Smooth muscle cell (in vitro differentiated cells): ENCODE measurements at regions not wholly inside any gene's neighbourhood (a gene's known extent, or its start where the extent isn't known, plus 50 kb on each side); places are given as distances from the start of the nearest gene placed in this dataset.
A peak's percentile ranks its signal among the peaks of the same experiment; 100 is the strongest.

Experiments
- DNase-seq: peaks from one replicate; lab custom pipeline; 2025; ENCODE audit not compliant: unreplicated experiment; lab: John Stamatoyannopoulos, UW
- H2AFZ ChIP-seq: fragments of 200-600 bp; sonication (generic); 2 replicates; pipeline ENCODE4 v1.6.0; 2016; ENCODE audit warnings: antibody characterized with exemption, low read depth, mild to moderate bottlenecking
- H3F3A ChIP-seq: fragments of 200-600 bp; sonication (generic); 2 replicates; pipeline ENCODE4 v1.6.0; 2017; ENCODE audit warnings: antibody characterized with exemption, low read depth
- H3K27ac ChIP-seq: fragments of 200-600 bp; sonication (generic); 2 replicates; pipeline ENCODE4 v1.5.1; 2016; ENCODE audit warnings: low read depth, mild to moderate bottlenecking
- H3K27me3 ChIP-seq: fragments of 200-600 bp; sonication (generic); 2 replicates; pipeline ENCODE4 v1.6.1; 2016; ENCODE audit warnings: low read depth, mild to moderate bottlenecking
- H3K36me3 ChIP-seq: fragments of 200-600 bp; sonication (generic); 2 replicates; pipeline ENCODE4 v1.5.1; 2016; ENCODE audit warnings: low read depth
- H3K4me1 ChIP-seq: fragments of 200-600 bp; sonication (generic); 2 replicates; pipeline ENCODE4 v1.5.1; 2016; ENCODE audit warnings: low read depth
- H3K4me2 ChIP-seq: fragments of 200-600 bp; sonication (generic); 2 replicates; pipeline ENCODE4 v1.6.0; 2016; ENCODE audit warnings: mild to moderate bottlenecking
- H3K4me3 ChIP-seq: fragments of 200-600 bp; sonication (generic); 2 replicates; pipeline ENCODE4 v1.5.1; 2016; ENCODE audit warnings: mild to moderate bottlenecking
- H3K79me2 ChIP-seq: fragments of 200-600 bp; sonication (generic); 2 replicates; pipeline ENCODE4 v1.6.0; 2016; ENCODE audit warnings: low read depth, mild to moderate bottlenecking
- H3K9ac ChIP-seq: fragments of 200-600 bp; sonication (generic); 2 replicates; pipeline ENCODE4 v1.6.0; 2016; ENCODE audit warnings: low read depth
- H3K9me3 ChIP-seq: fragments of 200-600 bp; sonication (generic); replicated peaks from 2 replicates; pipeline ENCODE4 v1.5.1; 2016; ENCODE audit warnings: low read depth
- H4K20me1 ChIP-seq: fragments of 200-600 bp; sonication (generic); 2 replicates; pipeline ENCODE4 v1.6.0; 2016; ENCODE audit warnings: low read depth
- CTCF ChIP-seq: fragments of 200-600 bp; sonication (generic); IDR thresholded peaks from 2 replicates; pipeline ENCODE4 v1.5.1; 2017; ENCODE audit warnings: borderline replicate concordance, mild to moderate bottlenecking, antibody characterized with exemption; ENCODE audit not compliant: insufficient read depth, poor library complexity, severe bottlenecking
- WGBS: methylation state at CpG from one replicate; pipeline ENCODE4 v1.1.7; 2016; ENCODE audit warnings: low lambda C conversion rate; 5-methylcytosine and 5-hydroxymethylcytosine counted together

- H3K9ac ChIP-seq, result peak overlapping the region; percentile 31
- no peak for DNase-seq
Observed at GRCh38 chr5:96149546-96149945, 187.9 kb upstream of the ELL2 start.

DNA sequence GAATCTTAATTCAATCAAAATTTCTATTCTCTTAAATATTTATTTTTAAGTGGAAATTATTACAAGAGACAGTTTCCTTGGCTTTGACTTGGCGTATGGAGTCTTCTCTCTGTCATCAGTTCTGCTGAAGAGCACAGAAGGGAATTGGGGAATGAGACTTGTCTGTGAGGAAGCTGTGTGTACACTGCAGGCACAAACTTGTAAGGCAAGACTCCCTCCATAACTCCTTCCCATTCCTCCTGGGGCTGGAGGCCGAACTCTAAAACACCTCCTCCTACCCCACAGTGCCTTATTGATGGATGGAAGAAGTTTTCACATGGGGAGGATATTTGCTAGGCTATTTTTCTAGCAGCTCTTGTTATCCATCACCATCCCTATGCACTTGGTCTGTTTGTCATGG is 187.4 kb upstream of the ELL2 start:
- Histone ChIP-seq H3K79me2 (no peaks in the 10 kb centered on the region), H3K4me1 (peaks cover 1% of the 10 kb centered on the region), H3K27me3 (no peaks in the 10 kb centered on the region), H3K4me2 (no peak overlapping the region), H3K9ac (no peak overlapping the region), H3K4me3 (no peak overlapping the region), H3K9me3 (no peaks in the 10 kb centered on the region), H2AFZ (no peak overlapping the region), H3K36me3 (no peaks in the 10 kb centered on the region), H4K20me1 (no peaks in the 10 kb centered on the region), H3F3A (no peaks in the 10 kb centered on the region), H3K27ac (peak overlapping the region; percentile 75)
- 81% methylated on average over 2 of the region's 2 CpGs for WGBS
- TF ChIP-seq CTCF, result no peak
- DNase-seq, result no peak

More at GRCh38 chr5:96149546-96149945, 187.9 kb upstream of the ELL2 start:
- H3K4me3 ChIP-seq, result no peak overlapping the region
- 83% methylated on average over 1 of the region's 1 CpG for WGBS
- H3K27me3 ChIP-seq, result no peaks in the 10 kb centered on the region
- no peak overlapping the region for H3K4me2 ChIP-seq
- H3K4me1 ChIP-seq, result no peaks in the 10 kb centered on the region
- no peaks in the 10 kb centered on the region for H3K9me3 ChIP-seq
- no peaks in the 10 kb centered on the region for H4K20me1 ChIP-seq
- no peaks in the 10 kb centered on the region for H3F3A ChIP-seq
- H2AFZ ChIP-seq, result no peak overlapping the region
- TF ChIP-seq CTCF, result no peak
- H3K79me2 ChIP-seq, result no peaks in the 10 kb centered on the region
- peak overlapping the region; percentile 75 for H3K27ac ChIP-seq
- H3K36me3 ChIP-seq, result no peaks in the 10 kb centered on the region

DNA sequence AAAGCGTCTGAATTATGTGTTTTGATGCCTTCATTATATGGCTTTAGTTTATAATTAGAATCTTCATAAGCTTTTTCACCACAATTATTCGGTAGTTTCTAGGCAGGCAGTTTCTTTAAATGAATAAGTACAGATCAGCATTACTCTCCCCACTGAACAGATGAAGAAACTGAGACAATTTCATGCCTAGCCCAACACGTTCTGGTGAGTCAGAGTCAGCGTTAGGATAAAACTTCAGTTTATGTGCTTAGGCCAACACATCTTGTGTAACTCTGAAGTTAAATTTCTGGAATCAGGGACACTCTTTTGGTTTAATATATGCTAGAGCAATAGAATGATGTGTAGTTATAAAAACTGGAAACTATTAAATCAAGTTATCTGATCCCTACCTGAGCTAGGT is 186.7 kb upstream of the ELL2 start:
- H3K79me2 ChIP-seq, result no peaks in the 10 kb centered on the region
- H3K9me3 ChIP-seq, result no peaks in the 10 kb centered on the region
- H3K9ac ChIP-seq, result no peak overlapping the region
- no peaks in the 10 kb centered on the region for H3F3A ChIP-seq
- DNase-seq, result no peak
- no peaks in the 10 kb centered on the region for H4K20me1 ChIP-seq
- peaks cover 6% of the 10 kb centered on the region for H3K4me1 ChIP-seq
- TF ChIP-seq CTCF, result no peak
- 88% methylated on average over 4 of the region's 4 CpGs for WGBS
- no peaks in the 10 kb centered on the region for H3K36me3 ChIP-seq
- H3K27me3 ChIP-seq, result no peaks in the 10 kb centered on the region
- H3K27ac ChIP-seq, result peak overlapping the region; percentile 9
- H3K4me3 ChIP-seq, result no peak overlapping the region
- H2AFZ ChIP-seq, result no peak overlapping the region
- no peak overlapping the region for H3K4me2 ChIP-seq

DNA sequence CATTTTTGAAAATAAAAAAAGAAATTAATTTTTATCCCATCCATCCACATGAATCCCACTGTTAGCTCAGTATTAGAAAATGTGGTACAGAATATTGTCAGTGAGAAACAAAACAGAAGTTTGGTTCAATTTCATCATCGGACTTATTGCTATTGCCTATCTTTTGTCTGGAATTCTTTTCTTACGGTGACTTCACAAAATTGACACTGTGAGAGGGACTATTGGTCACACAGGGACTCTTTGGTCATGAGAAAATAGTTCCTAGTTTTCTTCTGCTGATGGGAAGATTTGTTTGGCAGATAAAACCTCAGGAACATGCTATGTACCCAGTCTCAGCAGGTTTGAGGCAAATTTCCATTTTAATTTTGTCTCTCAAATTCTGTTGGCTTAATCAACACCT is 186.2 kb upstream of the ELL2 start:
- Histone ChIP-seq H3K79me2 (no peaks in the 10 kb centered on the region), H2AFZ (no peak overlapping the region), H3K27me3 (no peaks in the 10 kb centered on the region), H3K4me3 (no peak overlapping the region), H3K9ac (no peak overlapping the region), H3K4me1 (peaks cover 6% of the 10 kb centered on the region), H3F3A (no peaks in the 10 kb centered on the region), H3K4me2 (no peak overlapping the region), H3K27ac (peak overlapping the region; percentile 9), H4K20me1 (no peaks in the 10 kb centered on the region), H3K9me3 (no peaks in the 10 kb centered on the region), H3K36me3 (no peaks in the 10 kb centered on the region)
- WGBS, result 95% methylated on average over 2 of the region's 2 CpGs
- TF ChIP-seq CTCF, result no peak
- no peak for DNase-seq
